ENCODE measurements at regions not wholly inside any gene's neighbourhood (a gene's known extent, or its start where the extent isn't known, plus 50 kb on each side); places are given as distances from the start of the nearest gene placed in this dataset.

DNA sequence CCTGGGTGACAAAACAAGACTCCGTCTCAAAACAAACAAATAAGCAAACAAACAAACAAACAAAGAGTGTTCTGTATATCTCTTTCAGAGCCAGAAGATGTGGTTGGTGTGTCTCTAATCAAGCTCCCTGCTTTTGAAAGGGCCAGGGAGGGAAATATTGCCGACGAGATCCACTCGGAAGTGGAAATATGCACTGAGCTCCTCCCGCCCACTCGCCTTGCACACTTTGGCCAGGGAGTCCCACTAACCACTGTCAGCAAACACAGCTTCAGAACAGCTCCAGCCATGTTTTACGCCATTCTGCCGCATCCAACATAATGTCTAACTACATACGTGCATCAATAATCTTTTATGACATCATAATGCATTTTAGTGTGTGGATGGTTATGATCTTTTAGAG, 155.5 kb upstream of the VSTM2B start:
- ChIA-PET CTCF (no interaction called here), POLR2A (no interaction called here)
- Mint-ChIP-seq H3K4me3 (no peak overlapping the region), H3K27me3 (peaks cover 28% of the 10 kb centered on the region), H3K27ac (no peak overlapping the region), H3K9me3 (no peaks in the 10 kb centered on the region), H3K36me3 (no peaks in the 10 kb centered on the region), H3K4me1 (ENCODE audit: low read depth) (no peaks in the 10 kb centered on the region)
- intact Hi-C loops (cut with micrococcal nuclease): no loop called here
- no peak for DNase-seq

DNA sequence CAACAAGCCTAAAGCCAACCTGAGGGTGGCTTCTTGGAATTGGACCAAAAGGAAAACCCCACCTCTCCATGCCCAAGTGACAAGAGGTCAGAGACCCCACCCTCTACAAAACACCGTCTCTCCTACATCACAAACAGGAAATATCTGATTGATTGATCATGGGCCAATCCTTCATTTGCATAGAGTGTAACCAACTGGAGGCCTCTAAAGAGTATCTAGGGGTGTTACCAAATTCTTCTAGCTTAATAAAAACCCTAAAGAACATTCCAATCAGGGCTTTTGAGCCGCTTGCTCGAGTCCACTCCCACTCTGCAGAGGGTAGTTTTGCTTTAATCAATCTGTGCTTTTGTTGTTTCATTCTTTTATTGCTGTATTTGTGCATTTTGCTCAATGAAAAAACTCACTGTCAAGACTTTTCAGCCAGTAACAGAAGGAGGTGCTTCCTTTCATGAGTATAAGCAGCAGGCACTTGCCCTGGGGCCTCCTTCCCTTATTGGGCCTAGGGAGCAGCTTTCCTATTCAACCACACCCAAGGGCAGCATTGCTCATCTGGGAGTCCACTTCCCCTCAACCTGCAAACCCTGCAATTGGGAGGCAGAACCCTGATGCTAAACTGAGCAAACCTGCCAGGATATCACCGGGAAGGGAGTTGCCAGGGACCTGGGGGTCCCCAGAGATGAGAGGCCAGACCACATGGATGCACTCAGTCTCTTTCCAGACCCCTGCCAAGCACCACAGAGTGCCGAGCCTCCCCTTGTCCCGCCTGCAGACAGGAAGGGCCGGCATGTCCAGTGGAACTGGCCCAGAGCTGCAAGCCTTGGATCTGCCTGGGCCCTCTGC, 154.3 kb upstream of the VSTM2B start:
- peaks cover 22% of the 10 kb centered on the region for H3K27me3 Mint-ChIP-seq
- H3K4me1 Mint-ChIP-seq (ENCODE audit: low read depth): no peaks in the 10 kb centered on the region
- H3K4me3 Mint-ChIP-seq: no peak overlapping the region
- H3K9me3 Mint-ChIP-seq: no peaks in the 10 kb centered on the region
- ChIA-PET CTCF (interaction anchor here (0.6 kb wide), 1 partner anchor 1128 kb away, joined by 4 read pairs; no protein-coding TSS in a partner anchor), POLR2A (no interaction called here)
- no peaks in the 10 kb centered on the region for H3K36me3 Mint-ChIP-seq
- no peak overlapping the region for H3K27ac Mint-ChIP-seq
- DNase-seq: no peak
- intact Hi-C loops (cut with micrococcal nuclease): no loop called here

DNA sequence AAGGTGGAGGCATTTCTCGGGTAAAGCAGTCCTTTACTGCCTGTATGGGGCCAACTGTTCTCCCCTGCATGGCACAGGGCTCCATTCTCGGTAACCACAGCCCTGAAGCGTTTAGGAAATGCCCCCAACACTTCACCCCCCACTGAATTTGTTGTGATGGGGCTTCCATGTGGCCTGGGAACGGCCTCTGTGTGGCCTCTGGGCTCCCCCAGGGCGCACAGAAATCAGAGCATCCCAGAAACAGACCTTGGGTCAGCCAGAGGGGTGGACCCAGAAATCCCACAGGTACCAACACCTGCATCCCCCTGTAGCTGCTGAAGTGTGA, 153.7 kb upstream of the VSTM2B start:
- H3K27me3 Mint-ChIP-seq: peaks cover 17% of the 10 kb centered on the region
- intact Hi-C loops (cut with micrococcal nuclease): no loop called here

GRCh38 chr19:29372461-29372860, 153.3 kb upstream of the VSTM2B start:
- CTCF ChIA-PET: no interaction called here
- Mint-ChIP-seq H3K36me3 (no peaks in the 10 kb centered on the region), H3K4me3 (no peak overlapping the region), H3K4me1 (ENCODE audit: low read depth) (no peaks in the 10 kb centered on the region), H3K27ac (no peak overlapping the region), H3K9me3 (no peaks in the 10 kb centered on the region), H3K27me3 (peaks cover 18% of the 10 kb centered on the region)
- no peak for DNase-seq
- POLR2A ChIA-PET: no interaction called here
- intact Hi-C loops (cut with micrococcal nuclease): no loop called here

More for the DNA sequence above, 153.7 kb upstream of the VSTM2B start:
- no peaks in the 10 kb centered on the region for H3K9me3 Mint-ChIP-seq
- no peak overlapping the region for H3K4me3 Mint-ChIP-seq
- no peaks in the 10 kb centered on the region for H3K36me3 Mint-ChIP-seq
- ChIA-PET CTCF (no interaction called here), POLR2A (no interaction called here)
- H3K4me1 Mint-ChIP-seq (ENCODE audit: low read depth): no peaks in the 10 kb centered on the region
- H3K27ac Mint-ChIP-seq: no peak overlapping the region
- DNase-seq: no peak

DNA sequence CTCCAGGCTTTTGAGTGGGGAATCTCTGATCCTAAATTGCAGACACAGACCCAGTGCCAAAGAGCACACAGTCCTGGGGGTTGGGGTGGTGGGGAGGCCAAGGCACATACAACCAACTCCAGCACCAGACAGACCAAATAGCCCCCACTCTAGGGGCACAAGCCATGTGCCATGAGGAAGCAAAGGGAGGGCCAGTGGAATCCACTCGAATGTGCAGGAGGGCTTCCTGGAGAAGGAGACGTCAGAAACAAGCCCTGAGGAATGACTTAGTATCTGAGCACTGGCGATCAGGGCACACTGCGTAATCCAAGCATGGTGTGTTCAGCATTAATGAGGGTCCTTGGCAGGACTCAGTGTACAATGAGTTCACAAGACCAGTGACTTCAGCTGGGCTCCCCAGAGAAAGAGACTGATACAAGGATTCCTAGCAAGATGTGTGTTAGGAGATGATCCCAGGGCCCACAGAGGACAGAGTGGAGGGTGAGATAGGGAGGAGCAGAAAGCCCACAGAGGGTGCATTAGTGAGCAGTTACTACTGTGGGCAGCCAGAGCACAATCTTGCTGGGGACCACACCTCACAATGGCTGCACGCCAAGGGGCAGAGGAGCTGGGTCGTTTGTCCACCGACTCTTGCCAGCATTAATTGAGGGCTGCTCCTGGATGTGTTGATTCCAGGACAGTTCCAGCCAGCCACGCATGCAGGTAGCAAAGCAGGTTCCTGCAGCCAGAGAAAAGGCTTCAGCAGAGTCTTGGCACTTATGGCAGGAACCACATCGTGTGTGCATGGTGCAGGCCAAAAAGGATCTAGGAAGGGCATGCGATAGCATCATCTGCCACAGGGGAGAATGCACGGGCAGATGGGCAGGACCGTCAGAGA, 152.6 kb upstream of the VSTM2B start:
- Mint-ChIP-seq H3K4me1 (ENCODE audit: low read depth) (no peaks in the 10 kb centered on the region), H3K36me3 (no peaks in the 10 kb centered on the region), H3K4me3 (no peak overlapping the region), H3K27ac (no peak overlapping the region), H3K27me3 (peaks cover 12% of the 10 kb centered on the region), H3K9me3 (no peaks in the 10 kb centered on the region)
- intact Hi-C loops (cut with micrococcal nuclease): no loop called here
- POLR2A ChIA-PET: no interaction called here
- no peak for DNase-seq
- CTCF ChIA-PET: no interaction called here

DNA sequence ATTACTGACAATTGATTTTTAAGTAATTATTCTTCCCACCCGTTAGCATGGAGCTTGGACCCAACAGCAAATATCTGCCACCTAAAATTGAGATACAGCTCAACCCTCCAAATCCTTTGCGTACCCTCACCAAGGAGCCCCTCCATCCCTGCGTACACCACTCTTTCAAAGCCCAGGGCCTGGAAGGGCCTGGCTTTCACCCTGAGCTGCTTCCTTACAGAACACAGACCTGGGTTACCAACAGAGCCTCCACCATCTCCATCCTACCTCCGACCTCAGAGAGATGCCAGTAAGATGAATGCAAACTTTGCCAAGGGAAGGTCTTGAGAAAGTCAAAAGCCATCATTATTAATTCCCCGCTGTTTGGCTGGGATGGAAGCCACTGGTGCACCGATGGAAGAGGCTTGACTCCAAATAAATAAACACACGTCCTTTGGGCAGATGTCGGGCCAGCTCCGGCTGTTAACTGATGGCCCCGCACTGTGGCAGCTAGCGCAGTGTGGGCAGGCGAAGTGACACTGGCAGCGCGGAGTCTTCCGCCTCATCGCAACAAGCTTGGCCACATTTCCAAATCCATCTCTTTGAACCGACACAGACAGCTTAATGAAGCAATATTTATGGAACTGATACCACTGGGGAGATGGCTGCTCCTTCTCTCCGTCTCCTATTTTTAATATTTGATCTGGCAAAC, 150.2 kb upstream of the VSTM2B start:
- intact Hi-C loops (cut with micrococcal nuclease): no loop called here
- DNase-seq: no peak
- no peak overlapping the region for H3K27ac Mint-ChIP-seq
- ChIA-PET CTCF (no interaction called here), POLR2A (no interaction called here)
- peaks cover 18% of the 10 kb centered on the region for H3K27me3 Mint-ChIP-seq
- H3K9me3 Mint-ChIP-seq: no peaks in the 10 kb centered on the region
- H3K4me3 Mint-ChIP-seq: no peak overlapping the region
- no peaks in the 10 kb centered on the region for H3K36me3 Mint-ChIP-seq
- no peaks in the 10 kb centered on the region for H3K4me1 Mint-ChIP-seq (ENCODE audit: low read depth)

- DNase-seq: no peak
- ChIA-PET POLR2A (no interaction called here), CTCF (interaction anchor here (0.8 kb wide), 1 partner anchor 126 kb away, joined by 3 read pairs; no protein-coding TSS in a partner anchor)
- Mint-ChIP-seq H3K27me3 (peaks cover 18% of the 10 kb centered on the region), H3K4me3 (no peak overlapping the region), H3K36me3 (no peaks in the 10 kb centered on the region), H3K27ac (no peak overlapping the region), H3K4me1 (ENCODE audit: low read depth) (no peaks in the 10 kb centered on the region), H3K9me3 (no peaks in the 10 kb centered on the region)
- intact Hi-C loops (cut with micrococcal nuclease): no loop called here
These were observed 148.9 kb upstream of the VSTM2B start for GRCh38 chr19:29376855-29377354.

DNA sequence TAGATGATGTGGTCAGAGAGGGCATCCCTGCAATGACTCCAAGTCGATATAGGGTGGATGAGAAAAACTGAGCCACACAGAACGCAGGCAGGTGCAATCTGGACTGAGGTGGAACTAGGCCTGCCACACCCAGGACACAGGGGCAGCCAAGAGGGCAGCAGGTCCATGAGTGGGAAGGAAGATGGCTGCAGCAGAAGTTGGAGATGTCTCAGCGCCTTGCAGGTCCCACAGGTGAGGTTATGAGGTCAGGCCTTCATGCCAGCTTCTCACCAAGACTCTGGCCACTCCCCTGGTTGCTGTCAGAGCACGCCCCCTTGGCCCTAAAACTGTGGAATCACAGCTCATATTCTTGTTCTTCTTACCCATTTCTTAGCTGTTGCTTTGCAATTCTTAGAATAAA, 147.7 kb upstream of the VSTM2B start:
- Mint-ChIP-seq H3K4me3 (no peak overlapping the region), H3K4me1 (ENCODE audit: low read depth) (no peaks in the 10 kb centered on the region), H3K27ac (no peak overlapping the region), H3K36me3 (no peaks in the 10 kb centered on the region), H3K9me3 (no peaks in the 10 kb centered on the region), H3K27me3 (peaks cover 18% of the 10 kb centered on the region)
- ChIA-PET POLR2A (no interaction called here), CTCF (no interaction called here)
- intact Hi-C loops (cut with micrococcal nuclease): no loop called here
- DNase-seq: no peak

- H3K27me3 Mint-ChIP-seq: peaks cover 16% of the 10 kb centered on the region
- POLR2A ChIA-PET: no interaction called here
These were observed 147.2 kb upstream of the VSTM2B start for GRCh38 chr19:29378543-29379080.

DNA sequence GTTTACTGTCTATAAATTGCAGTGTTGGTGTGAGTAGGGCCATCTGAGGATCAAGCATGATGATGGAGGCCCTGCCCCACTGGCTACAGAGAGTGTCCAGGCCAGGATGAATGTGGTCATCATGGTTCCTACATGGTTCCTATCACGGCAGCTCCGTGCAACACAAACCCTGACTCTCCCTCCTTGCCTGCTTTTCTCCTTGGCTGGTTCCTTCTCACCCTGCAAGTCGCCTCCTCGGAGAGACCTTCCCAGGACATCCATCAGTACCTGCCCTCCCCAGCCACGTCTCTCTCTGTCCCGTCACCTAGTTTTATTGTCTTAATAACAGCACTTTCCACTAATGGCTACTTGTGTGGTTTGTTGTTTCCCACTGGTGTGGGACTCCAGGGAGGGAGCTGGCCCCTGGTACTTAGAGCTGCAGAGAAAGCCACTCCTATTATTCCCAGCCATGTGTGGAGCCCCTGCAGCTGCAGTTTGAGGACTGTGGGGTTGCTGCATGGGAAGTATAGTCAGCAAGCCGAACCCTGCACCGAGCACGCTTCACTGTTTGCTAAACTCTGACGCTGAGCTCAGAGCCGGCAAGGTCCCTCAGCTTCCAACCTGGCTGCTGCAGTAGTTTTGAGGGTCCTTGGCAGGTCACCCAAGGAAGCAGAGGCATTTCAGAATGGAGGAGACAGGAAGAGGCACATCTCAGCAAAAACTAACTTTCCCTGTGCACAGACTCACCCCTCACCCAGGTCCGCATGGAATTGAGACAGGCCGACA, 146.4 kb upstream of the VSTM2B start:
- intact Hi-C loops (cut with micrococcal nuclease): no loop called here
- H3K27ac Mint-ChIP-seq: no peak overlapping the region
- H3K4me3 Mint-ChIP-seq: no peak overlapping the region
- peaks cover 14% of the 10 kb centered on the region for H3K27me3 Mint-ChIP-seq
- H3K36me3 Mint-ChIP-seq: no peaks in the 10 kb centered on the region
- no peaks in the 10 kb centered on the region for H3K4me1 Mint-ChIP-seq (ENCODE audit: low read depth)
- POLR2A ChIA-PET: no interaction called here
- CTCF ChIA-PET: no interaction called here
- no peaks in the 10 kb centered on the region for H3K9me3 Mint-ChIP-seq
- no peak for DNase-seq

More at GRCh38 chr19:29378543-29379080, 147.2 kb upstream of the VSTM2B start:
- no peak overlapping the region for H3K27ac Mint-ChIP-seq
- CTCF ChIA-PET: no interaction called here
- intact Hi-C loops (cut with micrococcal nuclease): no loop called here
- no peaks in the 10 kb centered on the region for H3K36me3 Mint-ChIP-seq
- H3K4me3 Mint-ChIP-seq: no peak overlapping the region
- DNase-seq: no peak
- no peaks in the 10 kb centered on the region for H3K4me1 Mint-ChIP-seq (ENCODE audit: low read depth)
- no peaks in the 10 kb centered on the region for H3K9me3 Mint-ChIP-seq

DNA sequence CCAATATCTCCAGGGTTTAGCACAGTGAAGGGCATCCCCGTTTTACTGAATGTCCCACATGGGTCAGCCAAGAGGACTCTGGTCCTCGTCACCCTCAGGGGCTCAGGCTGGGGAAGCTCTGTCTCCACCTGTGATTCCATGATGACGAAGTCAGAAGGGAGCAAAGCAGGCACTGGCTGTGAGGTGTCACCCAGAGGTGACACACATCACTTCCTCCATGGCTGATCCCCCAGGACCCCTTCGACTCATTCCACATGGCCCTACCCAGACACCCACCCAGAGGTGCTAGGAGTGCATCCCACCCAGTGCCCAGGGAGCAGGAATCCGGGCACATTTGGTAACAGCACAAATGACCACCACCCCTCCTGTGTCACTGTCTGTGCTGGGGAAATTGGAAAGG, 145.2 kb upstream of the VSTM2B start:
- no peaks in the 10 kb centered on the region for H3K36me3 Mint-ChIP-seq
- no peaks in the 10 kb centered on the region for H3K9me3 Mint-ChIP-seq
- intact Hi-C loops (cut with micrococcal nuclease): no loop called here
- peaks cover 11% of the 10 kb centered on the region for H3K27me3 Mint-ChIP-seq
- H3K4me3 Mint-ChIP-seq: no peak overlapping the region
- H3K27ac Mint-ChIP-seq: no peak overlapping the region
- no peak for DNase-seq
- ChIA-PET CTCF (no interaction called here), POLR2A (no interaction called here)
- no peaks in the 10 kb centered on the region for H3K4me1 Mint-ChIP-seq (ENCODE audit: low read depth)
